DOHH2 (cell line): ENCODE measurements at regions not wholly inside any gene's neighbourhood (a gene's known extent, or its start where the extent isn't known, plus 50 kb on each side); places are given as distances from the start of the nearest gene placed in this dataset.
A peak's percentile ranks its signal among the peaks of the same experiment; 100 is the strongest.

Experiments
- H3F3A ChIP-seq: fragments of 200-600 bp; sonication (generic), shearing (Covaris generic); 2 replicates; pipeline ENCODE4 v1.6.0; 2016; ENCODE audit warnings: antibody characterized with exemption, mild to moderate bottlenecking; ENCODE audit not compliant: control insufficient read depth, insufficient read depth
- H3K27ac ChIP-seq: fragments of 200-600 bp; sonication (generic); 2 replicates; pipeline ENCODE4 v1.5.1; 2014; ENCODE audit warnings: low read depth, mild to moderate bottlenecking, low read length, moderate library complexity
- H3K27me3 ChIP-seq: fragments of 200-600 bp; sonication (generic); 2 replicates; pipeline ENCODE4 v1.6.1; 2014; ENCODE audit warnings: mild to moderate bottlenecking, low read length, mixed read lengths; ENCODE audit not compliant: control insufficient read depth
- H3K36me3 ChIP-seq: fragments of 200-600 bp; sonication (generic); 2 replicates; pipeline ENCODE4 v1.6.1; 2014; ENCODE audit warnings: mild to moderate bottlenecking, low read length, moderate library complexity, mixed read lengths; ENCODE audit not compliant: control insufficient read depth
- H3K4me1 ChIP-seq: fragments of 200-600 bp; sonication (generic); 2 replicates; pipeline ENCODE4 v1.6.1; 2014; ENCODE audit warnings: mild to moderate bottlenecking, low read length, mixed read lengths; ENCODE audit not compliant: control insufficient read depth
- H3K4me2 ChIP-seq: fragments of 200-600 bp; sonication (generic); 2 replicates; pipeline ENCODE4 v1.6.0; 2014; ENCODE audit warnings: mild to moderate bottlenecking, low read length, moderate library complexity
- H3K4me3 ChIP-seq: fragments of 200-600 bp; sonication (generic); 2 replicates; pipeline ENCODE4 v1.5.1; 2014; ENCODE audit warnings: mild to moderate bottlenecking, low read length, mixed read lengths
- H3K79me2 ChIP-seq: fragments of 200-600 bp; sonication (generic); 2 replicates; pipeline ENCODE4 v1.6.1; 2014; ENCODE audit warnings: mild to moderate bottlenecking, low read length, mixed read lengths; ENCODE audit not compliant: control insufficient read depth
- H3K9me2 ChIP-seq: fragments of 200-600 bp; sonication (generic); replicated peaks from 2 replicates; pipeline ENCODE4 v1.6.1; 2014; ENCODE audit warnings: mild to moderate bottlenecking, low read length, mixed read lengths; ENCODE audit not compliant: control insufficient read depth
- H3K9me3 ChIP-seq: fragments of 200-600 bp; sonication (generic); 2 replicates; pipeline ENCODE4 v1.6.1; 2014; ENCODE audit warnings: antibody characterized with exemption, low read length, mixed read lengths; ENCODE audit not compliant: control insufficient read depth, insufficient read depth
- H4K20me1 ChIP-seq: fragments of 200-600 bp; sonication (generic); 2 replicates; pipeline ENCODE4 v1.6.0; 2014; ENCODE audit warnings: low read depth, mild to moderate bottlenecking, antibody characterized with exemption, low read length, moderate library complexity; ENCODE audit not compliant: control insufficient read depth, insufficient read depth
- EZH2phosphoT487 ChIP-seq: fragments of 200-600 bp; sonication (generic); IDR thresholded peaks from 2 replicates; pipeline ENCODE4 v1.6.1; 2017; ENCODE audit warnings: borderline replicate concordance, mild to moderate bottlenecking, antibody characterized with exemption, low read length, moderate library complexity, mixed read lengths
- TF ChIP-seq, protein P1 (sequence below): fragments of 200-600 bp; sonication (generic); IDR thresholded peaks from one replicate; pipeline ENCODE4 v1.5.1; 2014; ENCODE audit warnings: antibody characterized with exemption, mild to moderate bottlenecking, low read depth, low read length; ENCODE audit not compliant: poor library complexity, severe bottlenecking

DNA sequence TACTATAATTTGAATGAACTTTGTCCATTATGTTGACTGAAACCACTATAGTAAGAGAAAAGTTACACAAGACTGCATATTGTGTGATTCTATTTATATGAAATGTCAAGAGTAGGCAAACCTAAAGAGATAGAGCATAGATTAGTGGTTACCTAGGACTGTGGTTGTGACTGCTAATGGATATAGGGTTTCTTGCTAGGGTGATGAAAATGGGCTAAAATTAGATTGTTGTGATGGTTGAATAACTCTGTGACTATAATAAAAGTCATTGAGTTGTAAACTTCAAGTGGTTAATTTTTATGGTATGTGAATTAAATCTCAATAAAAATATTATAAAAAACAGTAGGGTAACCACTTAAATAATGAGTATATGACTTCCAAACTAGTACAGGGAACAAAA lies 142.9 kb upstream of the AHR start:
- Histone ChIP-seq H3K36me3 (no peaks in the 10 kb centered on the region), H3F3A (no peaks in the 10 kb centered on the region), H3K4me2 (0 out of 2 replicates have a peak overlapping the region, but pooled peaks have one; percentile 4), H4K20me1 (no peaks in the 10 kb centered on the region), H3K9me2 (no peaks in the 10 kb centered on the region), H3K27ac (no peak overlapping the region), H3K4me3 (no peak overlapping the region), H3K79me2 (no peaks in the 10 kb centered on the region), H3K4me1 (peaks cover 42% of the 10 kb centered on the region), H3K27me3 (no peaks in the 10 kb centered on the region), H3K9me3 (no peaks in the 10 kb centered on the region)
- TF ChIP-seq EZH2phosphoT487 = no peak
- TF ChIP-seq, protein P1, sequence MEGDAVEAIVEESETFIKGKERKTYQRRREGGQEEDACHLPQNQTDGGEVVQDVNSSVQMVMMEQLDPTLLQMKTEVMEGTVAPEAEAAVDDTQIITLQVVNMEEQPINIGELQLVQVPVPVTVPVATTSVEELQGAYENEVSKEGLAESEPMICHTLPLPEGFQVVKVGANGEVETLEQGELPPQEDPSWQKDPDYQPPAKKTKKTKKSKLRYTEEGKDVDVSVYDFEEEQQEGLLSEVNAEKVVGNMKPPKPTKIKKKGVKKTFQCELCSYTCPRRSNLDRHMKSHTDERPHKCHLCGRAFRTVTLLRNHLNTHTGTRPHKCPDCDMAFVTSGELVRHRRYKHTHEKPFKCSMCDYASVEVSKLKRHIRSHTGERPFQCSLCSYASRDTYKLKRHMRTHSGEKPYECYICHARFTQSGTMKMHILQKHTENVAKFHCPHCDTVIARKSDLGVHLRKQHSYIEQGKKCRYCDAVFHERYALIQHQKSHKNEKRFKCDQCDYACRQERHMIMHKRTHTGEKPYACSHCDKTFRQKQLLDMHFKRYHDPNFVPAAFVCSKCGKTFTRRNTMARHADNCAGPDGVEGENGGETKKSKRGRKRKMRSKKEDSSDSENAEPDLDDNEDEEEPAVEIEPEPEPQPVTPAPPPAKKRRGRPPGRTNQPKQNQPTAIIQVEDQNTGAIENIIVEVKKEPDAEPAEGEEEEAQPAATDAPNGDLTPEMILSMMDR = no peak

DNA sequence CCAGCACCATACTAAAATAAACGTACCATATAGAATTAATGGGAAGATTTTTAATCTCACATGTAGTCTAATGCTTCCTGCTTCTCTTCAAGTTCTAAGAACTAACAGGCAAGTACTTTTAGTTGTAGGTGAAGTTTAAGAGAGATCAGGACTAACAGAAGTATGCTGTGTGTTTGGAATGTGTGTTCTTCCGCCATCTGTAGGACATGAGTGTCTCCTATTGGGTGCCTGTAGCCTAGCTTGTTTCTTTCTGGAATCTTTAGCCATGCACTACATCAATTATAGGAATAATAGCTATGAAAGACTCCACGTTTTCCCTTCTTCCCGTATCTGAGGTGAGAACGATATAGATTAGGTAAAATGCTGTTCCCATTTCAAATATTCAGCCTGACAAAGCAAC lies 140.2 kb upstream of the AHR start:
- no peaks in the 10 kb centered on the region for H3K79me2 ChIP-seq
- no peaks in the 10 kb centered on the region for H3K9me3 ChIP-seq
- H3K4me1 ChIP-seq = peaks cover 17% of the 10 kb centered on the region
- no peaks in the 10 kb centered on the region for H3K36me3 ChIP-seq
- TF ChIP-seq, protein P1 = no peak
- TF ChIP-seq EZH2phosphoT487 = no peak
- no peak overlapping the region for H3K27ac ChIP-seq
- H3K4me2 ChIP-seq = no peak overlapping the region
- H3K27me3 ChIP-seq = no peaks in the 10 kb centered on the region
- H3F3A ChIP-seq = no peaks in the 10 kb centered on the region
- no peaks in the 10 kb centered on the region for H4K20me1 ChIP-seq
- no peaks in the 10 kb centered on the region for H3K9me2 ChIP-seq
- no peak overlapping the region for H3K4me3 ChIP-seq

DNA sequence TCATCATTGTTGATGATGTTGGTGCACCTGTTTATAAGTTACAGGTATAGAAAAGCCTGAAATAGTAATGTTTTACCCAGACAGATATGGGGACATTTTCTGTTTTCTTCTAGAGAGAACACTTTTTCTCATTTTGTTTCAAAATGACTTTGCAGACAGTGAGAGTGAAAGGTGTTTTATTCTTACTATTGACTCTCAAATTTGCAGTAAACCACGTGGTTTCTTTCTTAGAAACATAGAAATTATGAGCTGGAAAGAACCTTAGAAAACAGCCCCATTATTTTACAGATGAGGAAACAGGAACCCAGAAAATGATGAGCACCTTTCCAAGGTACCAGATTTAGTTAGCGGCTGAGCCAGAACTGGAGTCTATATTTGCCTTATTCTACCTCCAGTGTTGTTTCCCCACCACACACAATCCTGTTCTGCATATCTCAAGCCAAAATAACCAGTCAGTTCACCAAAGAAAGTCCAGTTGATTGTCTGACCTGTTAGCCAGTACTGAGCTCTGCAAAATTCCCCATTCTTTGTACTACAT lies 138.9 kb upstream of the AHR start:
- no peak overlapping the region for H3K4me2 ChIP-seq
- no peaks in the 10 kb centered on the region for H3K9me3 ChIP-seq
- TF ChIP-seq, protein P1 = no peak
- no peak for TF ChIP-seq EZH2phosphoT487
- H3K4me3 ChIP-seq = no peak overlapping the region
- H3K4me1 ChIP-seq = peaks cover 15% of the 10 kb centered on the region
- no peaks in the 10 kb centered on the region for H3K79me2 ChIP-seq
- H3F3A ChIP-seq = no peaks in the 10 kb centered on the region
- no peak overlapping the region for H3K27ac ChIP-seq
- no peaks in the 10 kb centered on the region for H3K36me3 ChIP-seq
- H4K20me1 ChIP-seq = no peaks in the 10 kb centered on the region
- H3K27me3 ChIP-seq = no peaks in the 10 kb centered on the region
- H3K9me2 ChIP-seq = no peaks in the 10 kb centered on the region
